Tibial nerve (tissue), 4 donors: ENCODE measurements at regions not wholly inside any gene's neighbourhood (a gene's known extent, or its start where the extent isn't known, plus 50 kb on each side); places are given as distances from the start of the nearest gene placed in this dataset.

Experiments used
- DNase-seq, 2 donors: peaks; one replicate each; pipeline ENCODE4 v3.0.0-alpha.2; 2019; ENCODE audit warnings: low spot score in 2 of 2
- H3K27ac ChIP-seq, 4 donors: fragments of 200-600 bp; sonication (generic) in 3 of 4; one replicate each; pipeline ENCODE4 v1.5.1; 2017 to 2019; ENCODE audit warnings: mild to moderate bottlenecking in 1 of 4
- H3K27me3 ChIP-seq, 2 donors: fragments of 200-600 bp; sonication (generic) in 1 of 2; one replicate each; pipeline versions ENCODE4 v1.5.1 to v1.6.0; 2017 to 2019
- H3K36me3 ChIP-seq, 3 donors: fragments of 200-600 bp; sonication (generic); one replicate each; pipeline ENCODE4 v1.5.1; 2018 to 2019
- H3K4me1 ChIP-seq, 4 donors: fragments of 200-600 bp; sonication (generic) in 3 of 4; one replicate each; pipeline ENCODE4 v1.5.1; 2017 to 2019
- H3K4me3 ChIP-seq, 4 donors: fragments of 200-600 bp; sonication (generic) in 3 of 4; one replicate each; pipeline ENCODE4 v1.5.1; 2017 to 2019; ENCODE audit warnings: mild to moderate bottlenecking in 1 of 4, moderate library complexity in 1 of 4
- H3K9me3 ChIP-seq, 4 donors: fragments of 200-600 bp; sonication (generic) in 3 of 4; one replicate each; pipeline ENCODE4 v1.5.1; 2017 to 2019
- CTCF ChIP-seq, 5 experiments: fragments of 200-600 bp in 3 of 5; fragments of 450-650 bp in 2 of 5; sonication (generic) in 3 of 5; IDR thresholded peaks; one replicate each; pipeline ENCODE4 v1.5.1; 2016 to 2019; ENCODE audit warnings: antibody characterized with exemption in 5 of 5, mild to moderate bottlenecking in 3 of 5, moderate library complexity in 2 of 5
- EP300 ChIP-seq, 2 donors: sonication (generic); formaldehyde crosslinking; IDR thresholded peaks; one replicate each; pipeline ENCODE4 v1.6.1; 2017; ENCODE audit warnings: antibody characterized with exemption in 2 of 2, mild to moderate bottlenecking in 1 of 2
- POLR2A ChIP-seq, 2 donors: fragments of 450-650 bp; IDR thresholded peaks; one replicate each; pipeline ENCODE4 v1.6.1; 2017; ENCODE audit warnings: antibody characterized with exemption in 2 of 2, mild to moderate bottlenecking in 2 of 2, moderate library complexity in 2 of 2
- WGBS, 2 donors: methylation state at CpG; one replicate each; pipeline ENCODE4 v1.1.5; 2018; 5-methylcytosine and 5-hydroxymethylcytosine counted together

- Histone ChIP-seq H3K4me3 (no peak overlapping the region), H3K4me1 (peaks cover 0 to 15% (median 2%) of the 10 kb centered on the region in 4 donors), H3K36me3 (no peaks in the 10 kb centered on the region), H3K27ac (no peak overlapping the region), H3K9me3 (no peaks in the 10 kb centered on the region), H3K27me3 (no peaks in the 10 kb centered on the region)
- TF ChIP-seq POLR2A (IDR thresholded peaks at IDR 0.05) = no peak
- no peak for TF ChIP-seq EP300 (IDR thresholded peaks at IDR 0.05)
- no peak for TF ChIP-seq CTCF (IDR thresholded peaks at IDR 0.05)
- no peak for DNase-seq
Observed at GRCh38 chr2:236739663-236740062, 170.0 kb downstream of the ACKR3 start.

- TF ChIP-seq POLR2A (IDR thresholded peaks at IDR 0.05) (no peak), CTCF (IDR thresholded peaks at IDR 0.05) (no peak)
- Histone ChIP-seq H3K4me1 (peaks cover 0 to 24% (median 2%) of the 10 kb centered on the region in 4 donors), H3K27ac (no peak overlapping the region), H3K4me3 (no peak overlapping the region), H3K36me3 (no peaks in the 10 kb centered on the region), H3K27me3 (no peaks in the 10 kb centered on the region), H3K9me3 (no peaks in the 10 kb centered on the region)
- 77 to 80% methylated on average over 7 of the region's 7 CpGs for whole genome bisulfite sequencing, 2 donors
- no peak for DNase-seq
Observed at GRCh38 chr2:236740506-236740905, 170.9 kb downstream of the ACKR3 start.

GRCh38 chr2:236743039-236743920 is 173.7 kb downstream of the ACKR3 start:
- no peaks in the 10 kb centered on the region for H3K27me3 ChIP-seq
- no peak overlapping the region for H3K4me3 ChIP-seq
- H3K9me3 ChIP-seq = no peaks in the 10 kb centered on the region
- H3K4me1 ChIP-seq = peaks cover 0 to 34% (median 2%) of the 10 kb centered on the region in 4 donors
- peak overlapping the region in 1 of 4 donors; percentile 12 for H3K27ac ChIP-seq
- DNase-seq = no peak
- H3K36me3 ChIP-seq = no peaks in the 10 kb centered on the region
- WGBS, 2 donors = 81 to 89% methylated on average over 14 of the region's 14 CpGs
- TF ChIP-seq EP300 (IDR thresholded peaks at IDR 0.05) (no peak), CTCF (IDR thresholded peaks at IDR 0.05) (no peak), POLR2A (IDR thresholded peaks at IDR 0.05) (no peak)

GRCh38 chr2:236743921-236744280 is 174.3 kb downstream of the ACKR3 start:
- 43 to 48% methylated on average over 1 of the region's 1 CpG for WGBS, 2 donors

More at GRCh38 chr2:236743921-236744280, 174.3 kb downstream of the ACKR3 start:
- H3K27ac ChIP-seq = peak overlapping the region in 1 of 4 donors; percentile 3
- no peak for TF ChIP-seq EP300 (IDR thresholded peaks at IDR 0.05)
- TF ChIP-seq CTCF (IDR thresholded peaks at IDR 0.05) = no peak
- no peak for TF ChIP-seq POLR2A (IDR thresholded peaks at IDR 0.05)
- H3K4me1 ChIP-seq = peaks cover 0 to 38% (median 2%) of the 10 kb centered on the region in 4 donors
- no peaks in the 10 kb centered on the region for H3K9me3 ChIP-seq
- no peaks in the 10 kb centered on the region for H3K36me3 ChIP-seq
- no peaks in the 10 kb centered on the region for H3K27me3 ChIP-seq
- no peak for DNase-seq
- H3K4me3 ChIP-seq = no peak overlapping the region
